GM18907 (cell line): ENCODE measurements at regions not wholly inside any gene's neighbourhood (a gene's known extent, or its start where the extent isn't known, plus 50 kb on each side); places are given as distances from the start of the nearest gene placed in this dataset.

Experiments used
- ATAC-seq: cut with Tn5 transposase; IDR thresholded peaks from one replicate; pipeline ENCODE4 v1.9.1; 2021; ENCODE audit warnings: mild to moderate bottlenecking, moderate library complexity; ENCODE audit not compliant: unreplicated experiment

- no peak for ATAC-seq
These were observed 228.2 kb upstream of the GSE1 start for GRCh38 chr16:85384833-85385462.

- no peak for ATAC-seq
These were observed 227.4 kb upstream of the GSE1 start for GRCh38 chr16:85385463-85386331.

DNA sequence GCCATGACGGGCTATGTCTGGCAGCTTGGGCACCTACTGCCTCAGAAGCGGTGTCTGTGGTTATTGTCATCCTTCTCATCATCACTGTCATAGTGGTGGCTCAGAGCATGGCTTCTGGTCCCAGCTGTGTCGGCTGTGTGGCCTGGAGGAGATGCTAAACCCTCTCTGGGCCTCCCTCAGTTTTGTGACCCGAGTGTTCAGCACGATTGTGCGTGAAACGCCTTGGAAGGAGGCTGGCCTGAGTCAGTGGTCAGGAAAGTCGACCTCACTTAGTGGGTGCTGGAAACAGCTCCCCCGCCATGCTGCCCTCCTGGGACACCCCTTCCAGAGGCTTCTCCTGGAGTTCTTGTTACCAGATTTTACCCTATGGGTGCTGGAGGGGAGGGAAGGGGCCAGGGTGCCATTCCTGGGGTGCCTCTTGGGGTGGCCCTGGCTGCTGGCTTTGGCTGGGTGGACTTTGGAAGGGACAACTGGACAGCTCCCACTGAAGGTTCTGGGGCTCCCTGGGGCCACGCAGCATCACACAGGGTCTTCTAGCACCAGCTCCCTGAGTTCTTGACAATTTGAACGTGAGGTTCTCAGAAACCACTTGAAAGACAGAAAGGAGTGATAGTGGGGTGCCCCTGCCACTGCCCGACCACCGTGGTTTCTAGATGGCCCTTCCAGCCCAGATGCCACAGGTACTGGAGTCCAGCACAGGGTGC is 226.5 kb upstream of the GSE1 start:
- ATAC-seq, result no peak

DNA sequence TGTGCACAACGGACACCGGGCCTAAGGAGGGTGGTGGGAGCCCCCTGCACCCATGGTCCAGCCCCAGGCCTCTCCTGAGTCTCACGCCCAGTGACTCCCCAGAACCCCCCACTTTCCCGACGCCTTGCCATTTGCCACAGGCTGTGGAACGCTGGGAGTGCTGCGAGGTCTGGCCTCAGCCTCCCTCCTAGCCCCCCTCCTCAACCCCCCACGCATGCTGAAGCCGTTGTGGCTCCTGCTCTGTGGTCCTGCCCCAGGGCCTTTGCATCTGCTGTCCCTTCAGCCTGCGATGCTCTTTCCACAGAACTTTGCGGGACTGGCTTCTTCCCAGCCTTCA is 226.0 kb upstream of the GSE1 start:
- ATAC-seq, result no peak

GRCh38 chr16:85387731-85388295 is 225.3 kb upstream of the GSE1 start:
- no peak for ATAC-seq

DNA sequence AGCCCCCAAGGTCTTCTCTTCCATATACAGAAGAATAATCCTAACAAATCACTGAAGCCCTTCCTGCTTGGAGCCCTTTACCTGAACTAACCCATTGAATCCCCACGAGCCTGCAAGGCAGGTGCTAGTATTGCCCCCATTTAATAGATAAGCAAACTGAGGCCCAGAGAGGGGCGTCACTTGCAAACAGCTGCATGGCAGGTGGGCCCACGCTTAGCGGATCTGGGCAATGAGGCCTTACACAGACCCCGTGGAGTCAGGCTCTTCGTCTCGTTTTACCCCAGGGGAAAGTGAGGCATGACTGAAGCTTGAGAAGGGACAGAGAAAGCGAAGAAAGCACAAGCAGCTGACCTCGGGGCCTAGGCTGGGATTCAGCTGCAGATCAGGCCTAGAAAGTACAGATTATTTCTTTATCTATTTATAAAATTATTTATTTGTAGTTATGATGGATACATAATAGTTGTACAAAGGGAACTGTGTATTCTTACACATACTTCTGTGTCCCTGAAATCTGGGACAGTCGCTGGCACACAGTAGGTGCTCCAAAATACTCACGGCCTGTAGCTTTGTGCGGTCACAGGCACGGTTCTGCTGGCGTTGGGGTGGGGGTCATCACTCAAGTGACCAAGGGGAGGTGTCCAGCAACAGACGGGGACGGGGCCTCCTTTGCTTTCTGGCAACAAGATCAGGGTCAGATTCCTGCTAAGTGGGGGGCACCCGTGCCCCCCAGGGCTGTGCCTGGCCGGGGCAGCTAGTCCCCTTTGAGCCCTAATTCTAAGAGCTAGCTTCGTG is 223.2 kb upstream of the GSE1 start:
- ATAC-seq, result no peak

GRCh38 chr16:85390511-85391174 is 222.5 kb upstream of the GSE1 start:
- ATAC-seq, result no peak

DNA sequence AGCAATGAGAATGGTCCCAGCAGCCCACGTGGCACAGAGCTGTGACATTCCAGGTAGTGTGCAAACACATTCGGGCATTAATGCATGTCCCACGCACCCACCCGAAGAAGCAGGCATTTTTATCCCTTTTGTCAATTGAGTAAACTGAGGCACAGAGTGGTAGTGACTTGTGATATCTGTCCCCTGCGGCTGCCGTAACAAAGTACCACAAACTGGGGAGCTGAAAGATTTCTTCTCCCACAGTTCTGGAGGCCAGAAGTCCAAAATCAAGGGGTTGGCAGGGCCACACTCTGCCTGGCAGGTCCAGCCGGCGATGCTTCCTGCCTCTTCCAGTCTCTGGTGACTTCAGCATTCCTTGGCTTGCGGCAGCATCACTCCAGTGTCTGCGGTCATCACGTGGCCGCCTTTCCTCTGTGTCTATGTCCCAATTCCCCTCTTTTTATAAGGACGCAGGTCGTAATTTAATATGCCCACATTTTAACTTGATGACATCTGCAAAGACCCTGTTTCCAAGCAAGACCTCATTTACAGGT is 221.9 kb upstream of the GSE1 start:
- no peak for ATAC-seq

GRCh38 chr16:85391769-85392583 is 221.1 kb upstream of the GSE1 start:
- ATAC-seq, result no peak

- ATAC-seq, result no peak
These were observed 220.1 kb upstream of the GSE1 start for GRCh38 chr16:85392756-85393673.

DNA sequence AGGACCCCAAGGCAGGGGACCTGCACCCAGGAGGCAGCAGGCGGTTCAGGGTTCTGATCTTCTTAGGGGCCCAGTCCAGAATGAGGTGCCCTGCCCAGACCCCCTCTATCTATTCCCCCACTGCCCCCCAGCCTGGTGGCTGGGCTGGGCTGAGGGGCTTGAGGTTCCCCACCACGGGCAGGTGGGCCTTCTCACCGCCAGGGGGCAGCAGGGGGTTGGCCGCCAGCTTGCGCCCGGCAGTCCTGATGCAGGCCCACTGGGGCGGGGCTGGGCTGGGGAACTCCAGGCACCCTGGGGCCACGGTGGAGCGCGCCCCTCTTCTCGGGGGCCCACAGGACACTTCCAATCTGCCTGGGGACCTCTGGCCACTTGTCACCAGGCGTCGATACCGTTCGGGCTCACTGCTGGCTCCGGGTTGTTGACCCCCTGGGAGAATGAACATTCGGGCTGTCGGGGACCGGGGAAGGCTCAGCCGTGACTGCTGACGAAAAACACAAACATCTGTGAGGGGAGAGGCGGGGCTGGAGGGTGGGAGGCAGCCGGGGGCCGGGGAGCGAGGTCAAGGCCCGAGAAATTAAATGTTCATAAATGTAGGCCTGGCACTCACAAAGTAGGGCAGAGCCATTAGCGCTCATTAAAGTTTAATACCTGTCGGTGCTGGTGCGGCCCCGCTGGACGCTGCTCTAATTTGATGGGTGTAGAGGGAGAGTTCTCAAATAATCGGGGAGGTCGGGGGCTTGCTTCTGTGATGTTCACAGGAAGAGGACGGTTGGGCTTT is 219.3 kb upstream of the GSE1 start:
- no peak for ATAC-seq

- ATAC-seq, result no peak
These were observed 218.5 kb upstream of the GSE1 start for GRCh38 chr16:85394456-85395206.

- peak; percentile 40 for ATAC-seq
These were observed 217.8 kb upstream of the GSE1 start for GRCh38 chr16:85395207-85395912.

GRCh38 chr16:85395913-85396878 is 216.9 kb upstream of the GSE1 start:
- peak; percentile 4 for ATAC-seq
